DND-41 (cell line): ENCODE measurements at regions not wholly inside any gene's neighbourhood (a gene's known extent, or its start where the extent isn't known, plus 50 kb on each side); places are given as distances from the start of the nearest gene placed in this dataset.

Source experiments
- ATAC-seq: fragments of 200-7000 bp; cut with Tn5 transposase; 3 replicates; pipeline ENCODE4 v1.9.1; 2021; ENCODE audit warnings: low read depth; ENCODE audit not compliant: insufficient read depth
- DNase-seq: peaks from one replicate; pipeline ENCODE4 v3.0.0-alpha.2; 2020
- H2AFZ ChIP-seq: 2 replicates; pipeline ENCODE4 v1.6.0; 2012; ENCODE audit warnings: low read depth, low read length
- H3K27ac ChIP-seq: 2 replicates; pipeline ENCODE4 v1.5.1; 2012; ENCODE audit warnings: low read length, inconsistent platforms
- H3K27me3 ChIP-seq: fragments of 200-600 bp; sonication (generic); 2 replicates; pipeline ENCODE4 v1.6.0; 2012; ENCODE audit warnings: low read length, mild to moderate bottlenecking, inconsistent platforms; ENCODE audit not compliant: insufficient read depth, poor library complexity
- H3K36me3 ChIP-seq: 2 replicates; pipeline ENCODE4 v1.5.1; 2012; ENCODE audit warnings: low read length, inconsistent platforms; ENCODE audit not compliant: insufficient read depth
- H3K4me1 ChIP-seq: 2 replicates; pipeline ENCODE4 v1.5.1; 2012; ENCODE audit warnings: mild to moderate bottlenecking, low read length; ENCODE audit not compliant: insufficient read depth
- H3K4me2 ChIP-seq: 2 replicates; pipeline ENCODE4 v1.6.0; 2012; ENCODE audit warnings: mild to moderate bottlenecking, moderate library complexity, low read length, inconsistent platforms; ENCODE audit not compliant: insufficient read depth
- H3K4me3 ChIP-seq, 2 experiments: fragments of 200-600 bp in 1 of 2; shearing (Covaris generic) in 1 of 2; 2 replicates each; pipeline ENCODE4 v1.5.1; 2012 to 2016; ENCODE audit warnings: inconsistent platforms in 2 of 2, low read length in 2 of 2, mild to moderate bottlenecking in 2 of 2, low read depth in 1 of 2, moderate library complexity in 1 of 2
- H3K79me2 ChIP-seq: 2 replicates; pipeline ENCODE4 v1.6.0; 2012; ENCODE audit warnings: low read length, inconsistent platforms; ENCODE audit not compliant: insufficient read depth
- H3K9ac ChIP-seq: 2 replicates; pipeline ENCODE4 v1.6.0; 2012; ENCODE audit warnings: low read depth, mild to moderate bottlenecking, inconsistent platforms, low read length, moderate library complexity
- H3K9me3 ChIP-seq: 2 replicates; pipeline ENCODE4 v1.5.1; 2012; ENCODE audit warnings: low read length, moderate library complexity, mild to moderate bottlenecking, inconsistent platforms; ENCODE audit not compliant: insufficient read depth, severe bottlenecking
- H4K20me1 ChIP-seq: 2 replicates; pipeline ENCODE4 v1.6.0; 2012; ENCODE audit warnings: low read length; ENCODE audit not compliant: insufficient read depth
- CTCF ChIP-seq: IDR thresholded peaks from 2 replicates; pipeline ENCODE4 v1.5.1; 2012; ENCODE audit warnings: borderline replicate concordance, low read length, moderate library complexity, mild to moderate bottlenecking; ENCODE audit not compliant: poor library complexity, severe bottlenecking; ENCODE audit errors: extremely low read depth
- EZH2 ChIP-seq: IDR thresholded peaks from 3 replicates; pipeline ENCODE4 v1.6.1; 2012; ENCODE audit warnings: borderline replicate concordance, low read depth, mild to moderate bottlenecking, moderate library complexity, low read length, inconsistent platforms; ENCODE audit not compliant: severe bottlenecking

GRCh38 chr13:111017755-111018459, 97.2 kb upstream of the ARHGEF7 start:
- TF ChIP-seq EZH2 (no peak), CTCF (no peak)
- ATAC-seq = no peak
- H3K27me3 ChIP-seq = no peaks in the 10 kb centered on the region

GRCh38 chr13:111013196-111013595, 98.3 kb upstream of the ANKRD10 start:
- no peak for TF ChIP-seq CTCF
- no peak for TF ChIP-seq EZH2

More at GRCh38 chr13:111017755-111018459, 97.2 kb upstream of the ARHGEF7 start:
- H3K9ac ChIP-seq = no peak overlapping the region
- H3K4me1 ChIP-seq = no peaks in the 10 kb centered on the region
- H2AFZ ChIP-seq = no peak overlapping the region
- H3K4me3 ChIP-seq = no peak overlapping the region
- no peak overlapping the region for H3K4me2 ChIP-seq
- no peaks in the 10 kb centered on the region for H3K79me2 ChIP-seq
- H3K9me3 ChIP-seq = peaks cover 20% of the 10 kb centered on the region
- no peaks in the 10 kb centered on the region for H3K36me3 ChIP-seq
- DNase-seq = no peak
- H3K27ac ChIP-seq = no peak overlapping the region
- H4K20me1 ChIP-seq = no peaks in the 10 kb centered on the region

GRCh38 chr13:111011899-111012298, 97.0 kb upstream of the ANKRD10 start:
- H3K4me3 ChIP-seq = no peak overlapping the region
- H2AFZ ChIP-seq = no peak overlapping the region
- H3K9me3 ChIP-seq = no peaks in the 10 kb centered on the region
- no peak for TF ChIP-seq EZH2
- TF ChIP-seq CTCF = no peak
- H3K4me2 ChIP-seq = no peak overlapping the region
- H3K9ac ChIP-seq = no peak overlapping the region
- H3K27ac ChIP-seq = no peak overlapping the region
- ATAC-seq (no peak), DNase-seq (no peak)
- no peaks in the 10 kb centered on the region for H3K36me3 ChIP-seq
- no peaks in the 10 kb centered on the region for H3K27me3 ChIP-seq
- H4K20me1 ChIP-seq = no peaks in the 10 kb centered on the region
- H3K79me2 ChIP-seq = no peaks in the 10 kb centered on the region
- no peaks in the 10 kb centered on the region for H3K4me1 ChIP-seq

More at GRCh38 chr13:111013196-111013595, 98.3 kb upstream of the ANKRD10 start:
- no peaks in the 10 kb centered on the region for H3K4me1 ChIP-seq
- H3K27me3 ChIP-seq = no peaks in the 10 kb centered on the region
- H3K9ac ChIP-seq = no peak overlapping the region
- H3K9me3 ChIP-seq = no peaks in the 10 kb centered on the region
- H4K20me1 ChIP-seq = no peaks in the 10 kb centered on the region
- no peak for DNase-seq
- no peak for ATAC-seq
- H2AFZ ChIP-seq = no peak overlapping the region
- H3K4me2 ChIP-seq = no peak overlapping the region
- H3K79me2 ChIP-seq = no peaks in the 10 kb centered on the region
- no peaks in the 10 kb centered on the region for H3K36me3 ChIP-seq
- no peak overlapping the region for H3K4me3 ChIP-seq
- H3K27ac ChIP-seq = no peak overlapping the region

- no peaks in the 10 kb centered on the region for H3K36me3 ChIP-seq
- no peak overlapping the region for H3K4me3 ChIP-seq
- H3K9ac ChIP-seq = no peak overlapping the region
- H4K20me1 ChIP-seq = no peaks in the 10 kb centered on the region
- H3K27ac ChIP-seq = no peak overlapping the region
- peaks cover 5% of the 10 kb centered on the region for H3K27me3 ChIP-seq
- TF ChIP-seq EZH2 = no peak
- TF ChIP-seq CTCF = no peak
- no peak; the same call in 2 of the 3 replicates for ATAC-seq
- no peak overlapping the region for H2AFZ ChIP-seq
- H3K4me2 ChIP-seq = no peak overlapping the region
- DNase-seq = no peak
- H3K9me3 ChIP-seq = no peaks in the 10 kb centered on the region
- no peaks in the 10 kb centered on the region for H3K4me1 ChIP-seq
- H3K79me2 ChIP-seq = no peaks in the 10 kb centered on the region
Measured at GRCh38 chr13:111008351-111008750, 93.5 kb upstream of the ANKRD10 start.
